CD4-positive, alpha-beta memory T cell (primary cell): ENCODE measurements at regions not wholly inside any gene's neighbourhood (a gene's known extent, or its start where the extent isn't known, plus 50 kb on each side); places are given as distances from the start of the nearest gene placed in this dataset.

Experiments
- CTCF ChIA-PET: fragments of 350-600 bp; sonication (Branson Sonifier 250); formaldehyde crosslinking; loops from one replicate; lab custom pipeline; 2021; ENCODE audit warnings: inconsistent platforms; ENCODE audit not compliant: partially characterized antibody; lab: Charles Lee
- POLR2A ChIA-PET: fragments of 350-600 bp; sonication (Branson Sonifier 250); formaldehyde crosslinking; loops from one replicate; lab custom pipeline; 2021; ENCODE audit not compliant: partially characterized antibody; lab: Charles Lee
- DNase-seq, 5 donors: peaks; one replicate each; pipeline versions ENCODE4 v3.0.0 to v3.0.0-alpha.2; 2020 to 2022; ENCODE audit warnings: mixed read lengths in 1 of 5
- H3K27ac ChIP-seq: one replicate; pipeline ENCODE4 v1.7.0; 2013; ENCODE audit warnings: low read depth, low read length
- H3K27me3 ChIP-seq: 2 replicates; pipeline ENCODE4 v1.7.0; 2013; ENCODE audit warnings: mild to moderate bottlenecking, low read length, moderate library complexity; ENCODE audit not compliant: insufficient read depth
- H3K36me3 ChIP-seq: 2 replicates; pipeline ENCODE4 v1.7.0; 2013; ENCODE audit warnings: mild to moderate bottlenecking, low read length, moderate library complexity; ENCODE audit not compliant: insufficient read depth
- H3K4me1 ChIP-seq: 2 replicates; pipeline ENCODE4 v1.7.0; 2013; ENCODE audit warnings: mild to moderate bottlenecking, low read length, moderate library complexity; ENCODE audit not compliant: insufficient read depth
- H3K4me3 ChIP-seq, 2 donors: one replicate each; pipeline ENCODE4 v1.7.0; 2013; ENCODE audit warnings: low read length in 2 of 2, mild to moderate bottlenecking in 1 of 2
- H3K9me3 ChIP-seq, 2 donors: one replicate each; pipeline ENCODE4 v1.7.0; 2013; ENCODE audit warnings: low read length in 2 of 2, control low read depth in 1 of 2; ENCODE audit not compliant: control insufficient read depth in 1 of 2
- H3K27ac Mint-ChIP-seq, 7 donors: one replicate each; pipeline ENCODE4 v1.8.0; 2020 to 2021; ENCODE audit warnings: mixed read lengths in 7 of 7, mild to moderate bottlenecking in 6 of 7, inconsistent platforms in 3 of 7, moderate library complexity in 3 of 7
- H3K27me3 Mint-ChIP-seq, 2 donors: one replicate each; pipeline ENCODE4 v1.8.0; 2020 to 2021; ENCODE audit warnings: mixed read lengths in 2 of 2
- H3K36me3 Mint-ChIP-seq, 2 donors: one replicate each; pipeline ENCODE4 v1.8.0; 2020 to 2021; ENCODE audit warnings: mixed read lengths in 2 of 2, inconsistent platforms in 1 of 2, mild to moderate bottlenecking in 1 of 2
- H3K4me1 Mint-ChIP-seq, 4 donors: one replicate each; pipeline ENCODE4 v1.8.0; 2020 to 2021; ENCODE audit warnings: mixed read lengths in 4 of 4, mild to moderate bottlenecking in 1 of 4
- H3K4me3 Mint-ChIP-seq, 8 donors: one replicate each; pipeline ENCODE4 v1.8.0; 2020 to 2021; ENCODE audit warnings: mixed read lengths in 8 of 8, mild to moderate bottlenecking in 7 of 8, moderate library complexity in 6 of 8, inconsistent platforms in 3 of 8
- H3K9me3 Mint-ChIP-seq, 8 donors: one replicate each; pipeline ENCODE4 v1.8.0; 2020 to 2021; ENCODE audit warnings: mixed read lengths in 8 of 8, mild to moderate bottlenecking in 5 of 8, inconsistent platforms in 3 of 8, moderate library complexity in 1 of 8
- intact Hi-C: fragments of 100-400 bp; cut with micrococcal nuclease; formaldehyde crosslinking; loops from one replicate; pipeline ENCODE4 v1.15.1; 2023

DNA sequence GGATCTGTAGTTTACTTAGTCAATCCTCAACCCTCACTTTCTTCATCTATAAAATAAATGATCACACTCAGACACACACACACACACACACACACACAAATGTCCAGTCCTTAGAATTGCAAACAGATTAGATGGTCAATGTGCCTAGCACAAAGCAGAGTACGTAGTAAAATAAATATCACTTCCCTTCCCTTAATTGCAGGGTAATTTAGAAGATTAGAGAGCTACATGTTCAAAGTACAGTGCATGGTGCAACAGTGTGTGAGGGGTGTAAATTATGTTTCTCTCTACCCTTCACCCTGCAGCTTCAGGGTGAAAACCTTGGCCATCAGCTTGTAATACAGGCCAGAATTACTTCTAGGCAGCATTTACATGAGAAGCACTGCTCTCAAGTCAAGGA lies 187.0 kb upstream of the GHITM start:
- Mint-ChIP-seq H3K27ac (no peak overlapping the region), H3K9me3 (no peaks in the 10 kb centered on the region), H3K27me3 (peaks cover 3 to 9% of the 10 kb centered on the region in 2 donors), H3K4me3 (no peak overlapping the region), H3K36me3 (no peaks in the 10 kb centered on the region), H3K4me1 (peaks cover 0 to 8% (median 1%) of the 10 kb centered on the region in 4 donors)
- intact Hi-C loops: no loop called here
- no peak overlapping the region for H3K4me3 ChIP-seq
- no peak overlapping the region for H3K27ac ChIP-seq
- no peaks in the 10 kb centered on the region for H3K4me1 ChIP-seq
- ChIA-PET POLR2A (no interaction called here), CTCF (no interaction called here)
- H3K27me3 ChIP-seq: no peaks in the 10 kb centered on the region
- H3K9me3 ChIP-seq: no peaks in the 10 kb centered on the region
- no peaks in the 10 kb centered on the region for H3K36me3 ChIP-seq
- no peak for DNase-seq

DNA sequence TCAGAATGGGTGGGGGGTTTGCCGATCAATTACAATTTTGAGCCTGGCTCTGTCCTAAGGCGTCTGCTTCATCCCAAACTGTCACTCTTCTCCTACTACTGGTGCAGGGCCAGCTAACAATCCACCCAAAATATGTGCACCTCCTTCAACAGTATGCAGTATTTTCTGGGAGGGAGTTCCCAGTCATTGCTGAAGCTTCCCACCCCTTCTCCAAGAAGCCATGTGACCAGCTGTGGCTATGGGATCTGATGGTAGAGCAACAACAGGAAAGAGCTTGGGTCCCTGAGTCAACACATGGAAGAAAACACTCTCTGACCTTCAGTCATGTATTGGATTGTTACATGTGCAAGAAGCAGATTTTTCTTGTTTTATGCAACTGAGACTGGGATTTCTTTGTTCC lies 185.7 kb upstream of the GHITM start:
- no peaks in the 10 kb centered on the region for H3K9me3 ChIP-seq
- H3K27ac ChIP-seq: no peak overlapping the region
- H3K36me3 Mint-ChIP-seq: no peaks in the 10 kb centered on the region
- no peaks in the 10 kb centered on the region for H3K4me1 ChIP-seq
- H3K4me3 ChIP-seq: no peak overlapping the region
- DNase-seq: no peak
- ChIA-PET POLR2A (no interaction called here), CTCF (no interaction called here)
- H3K36me3 ChIP-seq: no peaks in the 10 kb centered on the region
- peaks cover 0 to 8% (median 1%) of the 10 kb centered on the region in 4 donors for H3K4me1 Mint-ChIP-seq
- peaks cover 2 to 9% of the 10 kb centered on the region in 2 donors for H3K27me3 Mint-ChIP-seq
- no peaks in the 10 kb centered on the region for H3K27me3 ChIP-seq
- H3K27ac Mint-ChIP-seq: no peak overlapping the region
- intact Hi-C loops: no loop called here
- H3K9me3 Mint-ChIP-seq: no peaks in the 10 kb centered on the region
- H3K4me3 Mint-ChIP-seq: no peak overlapping the region

DNA sequence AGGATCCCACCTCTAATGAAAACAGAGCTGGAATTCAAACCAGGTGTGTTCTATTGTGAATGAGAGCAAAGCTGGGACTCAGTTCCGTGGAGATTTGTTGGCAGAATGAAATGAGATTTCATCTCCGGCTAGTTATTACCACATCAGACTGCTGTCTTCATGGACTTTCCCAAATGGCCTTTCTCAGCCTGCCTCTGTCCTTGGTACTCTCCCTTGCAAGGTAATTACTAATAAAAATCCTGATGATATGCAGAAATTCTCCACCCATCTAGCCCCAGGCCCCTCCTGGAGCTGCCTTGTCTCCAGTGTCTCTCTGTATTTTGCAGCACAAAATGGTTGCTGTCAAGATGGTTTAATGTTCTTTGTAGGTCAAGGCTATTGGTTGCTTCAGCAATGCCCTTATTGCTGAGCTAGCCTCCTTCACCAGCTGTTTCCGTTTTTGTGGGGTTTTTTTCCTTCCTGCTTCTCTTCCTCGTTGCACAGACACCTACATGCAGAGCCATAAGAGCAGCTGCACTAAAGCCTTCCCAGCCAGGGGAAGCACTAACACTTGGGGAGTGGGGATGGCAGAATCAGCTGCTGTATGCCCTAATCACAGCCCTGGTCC lies 185.0 kb upstream of the GHITM start:
- Mint-ChIP-seq H3K27me3 (peaks cover 2 to 9% of the 10 kb centered on the region in 2 donors), H3K27ac (no peak overlapping the region), H3K36me3 (no peaks in the 10 kb centered on the region), H3K4me3 (peak overlapping the region in 2 of 8 donors; percentile 15 to 27), H3K4me1 (peaks cover 0 to 14% (median 1%) of the 10 kb centered on the region in 4 donors), H3K9me3 (no peaks in the 10 kb centered on the region)
- Histone ChIP-seq H3K4me3 (no peak overlapping the region), H3K4me1 (no peaks in the 10 kb centered on the region), H3K9me3 (no peaks in the 10 kb centered on the region), H3K27me3 (no peaks in the 10 kb centered on the region), H3K36me3 (no peaks in the 10 kb centered on the region), H3K27ac (no peak overlapping the region)
- POLR2A ChIA-PET: no interaction called here
- intact Hi-C loops: no loop called here
- DNase-seq: no peak
- CTCF ChIA-PET: no interaction called here

DNA sequence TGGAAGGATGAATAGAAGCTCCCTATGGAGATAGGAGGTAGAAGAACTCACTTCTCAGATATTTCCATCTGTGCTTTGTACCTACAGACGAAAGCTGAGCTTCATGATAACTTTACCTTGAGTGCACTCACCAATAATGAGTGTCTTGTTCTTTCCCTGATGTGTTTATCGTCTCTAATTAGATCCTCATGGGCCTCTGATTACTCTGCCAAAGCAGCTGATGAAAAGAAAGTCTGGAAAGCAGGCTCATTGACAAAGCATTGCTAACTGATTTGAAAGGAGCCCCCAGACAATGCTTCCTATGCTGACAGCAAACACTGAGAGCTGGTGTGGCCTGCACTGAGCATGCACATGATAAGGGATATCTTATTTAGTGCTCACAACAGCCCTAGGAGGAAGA lies 183.9 kb upstream of the GHITM start:
- H3K27me3 Mint-ChIP-seq: peaks cover 2 to 9% of the 10 kb centered on the region in 2 donors
- no peak overlapping the region for H3K4me3 Mint-ChIP-seq

DNA sequence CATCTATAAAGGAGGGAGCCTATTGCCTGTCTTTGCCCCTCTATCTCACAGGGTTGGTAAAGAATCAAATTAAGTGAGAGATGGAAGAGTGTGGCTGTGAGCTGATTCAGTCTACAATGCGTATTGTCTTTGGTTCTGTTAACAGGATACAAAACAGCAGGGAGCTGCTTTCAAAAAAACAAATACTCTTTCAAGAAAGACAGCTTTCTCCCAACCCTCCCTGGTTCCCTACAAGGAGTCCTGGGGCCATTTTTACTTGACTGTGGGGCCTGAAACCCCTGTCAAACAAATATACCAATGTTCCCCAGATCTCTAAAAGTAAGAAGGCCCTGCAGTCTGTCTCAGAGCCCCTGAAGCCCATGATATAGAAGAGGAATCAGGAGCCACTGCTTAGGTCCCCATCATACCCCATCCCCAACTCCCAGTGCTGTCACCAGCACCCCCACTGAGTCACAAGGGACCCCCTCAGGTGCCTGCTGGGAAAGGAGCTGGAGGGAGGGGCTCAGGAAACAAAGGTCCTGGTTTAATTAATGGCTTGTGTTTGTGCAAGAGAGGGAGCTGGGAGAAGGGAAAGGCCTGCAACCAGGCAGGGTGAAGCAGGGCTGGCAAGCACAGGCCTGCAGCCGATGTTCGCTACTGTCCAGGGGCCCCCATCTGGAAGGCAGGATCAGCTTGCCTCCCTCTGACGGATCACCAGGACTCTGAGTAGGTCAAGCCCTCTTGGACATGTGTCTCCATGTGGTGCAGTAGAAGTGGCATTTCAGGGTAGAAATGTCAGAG lies 182.0 kb upstream of the GHITM start:
- Histone ChIP-seq H3K27me3 (no peaks in the 10 kb centered on the region), H3K27ac (no peak overlapping the region), H3K4me3 (no peak overlapping the region), H3K36me3 (no peaks in the 10 kb centered on the region), H3K4me1 (no peaks in the 10 kb centered on the region), H3K9me3 (no peaks in the 10 kb centered on the region)
- DNase-seq: no peak
- Mint-ChIP-seq H3K4me1 (peaks cover 0 to 14% (median 2%) of the 10 kb centered on the region in 4 donors), H3K36me3 (no peaks in the 10 kb centered on the region), H3K4me3 (no peak overlapping the region), H3K27ac (no peak overlapping the region), H3K9me3 (peaks cover 0 to 2% (median 0%) of the 10 kb centered on the region in 8 donors), H3K27me3 (peaks cover 0 to 9% of the 10 kb centered on the region in 2 donors)
- ChIA-PET POLR2A (no interaction called here), CTCF (no interaction called here)
- intact Hi-C loops: no loop called here

More for the DNA sequence above, 183.9 kb upstream of the GHITM start:
- Histone ChIP-seq H3K4me3 (no peak overlapping the region), H3K4me1 (no peaks in the 10 kb centered on the region), H3K9me3 (no peaks in the 10 kb centered on the region), H3K27me3 (no peaks in the 10 kb centered on the region), H3K27ac (no peak overlapping the region), H3K36me3 (no peaks in the 10 kb centered on the region)
- H3K27ac Mint-ChIP-seq: no peak overlapping the region
- no peak for DNase-seq
- peaks cover 0 to 14% (median 2%) of the 10 kb centered on the region in 4 donors for H3K4me1 Mint-ChIP-seq
- H3K9me3 Mint-ChIP-seq: peaks cover 0 to 2% (median 0%) of the 10 kb centered on the region in 8 donors
- ChIA-PET CTCF (no interaction called here), POLR2A (no interaction called here)
- no peaks in the 10 kb centered on the region for H3K36me3 Mint-ChIP-seq
- intact Hi-C loops: no loop called here

DNA sequence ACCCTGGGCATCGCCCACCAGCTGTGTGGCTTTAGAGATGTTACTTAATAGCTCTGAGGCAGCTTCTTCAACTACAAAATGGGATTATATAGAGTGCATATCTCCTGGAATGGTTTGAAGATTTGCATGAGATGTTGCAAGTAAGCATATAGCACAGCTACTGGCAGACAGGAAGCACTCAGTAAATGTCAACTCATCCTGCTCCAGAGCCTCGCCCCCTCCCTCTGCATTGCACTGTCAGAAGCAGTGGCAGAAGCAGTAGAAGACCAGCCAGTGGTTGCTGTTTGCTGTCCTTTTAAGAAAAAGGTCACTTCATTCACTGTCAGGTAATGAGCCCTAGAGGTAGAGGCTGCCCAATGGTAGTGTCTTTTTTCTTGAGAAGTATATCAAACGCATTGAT lies 180.0 kb upstream of the GHITM start:
- no peak for DNase-seq
- Mint-ChIP-seq H3K4me1 (peaks cover 0 to 13% (median under 1%) of the 10 kb centered on the region in 4 donors), H3K36me3 (no peaks in the 10 kb centered on the region), H3K4me3 (peak overlapping the region in 2 of 8 donors; percentile 4 to 27), H3K27ac (no peak overlapping the region), H3K9me3 (peaks cover 0 to 2% (median 0%) of the 10 kb centered on the region in 8 donors), H3K27me3 (peaks cover 0 to 1% of the 10 kb centered on the region in 2 donors)
- Histone ChIP-seq H3K36me3 (no peaks in the 10 kb centered on the region), H3K27ac (no peak overlapping the region), H3K9me3 (no peaks in the 10 kb centered on the region), H3K27me3 (no peaks in the 10 kb centered on the region), H3K4me3 (no peak overlapping the region), H3K4me1 (no peaks in the 10 kb centered on the region)
- CTCF ChIA-PET: interaction anchor here (1.3 kb wide), 1 partner anchor 88 kb away, joined by 6 read pairs; no protein-coding TSS in a partner anchor
- POLR2A ChIA-PET: no interaction called here
- intact Hi-C loops: no loop called here

DNA sequence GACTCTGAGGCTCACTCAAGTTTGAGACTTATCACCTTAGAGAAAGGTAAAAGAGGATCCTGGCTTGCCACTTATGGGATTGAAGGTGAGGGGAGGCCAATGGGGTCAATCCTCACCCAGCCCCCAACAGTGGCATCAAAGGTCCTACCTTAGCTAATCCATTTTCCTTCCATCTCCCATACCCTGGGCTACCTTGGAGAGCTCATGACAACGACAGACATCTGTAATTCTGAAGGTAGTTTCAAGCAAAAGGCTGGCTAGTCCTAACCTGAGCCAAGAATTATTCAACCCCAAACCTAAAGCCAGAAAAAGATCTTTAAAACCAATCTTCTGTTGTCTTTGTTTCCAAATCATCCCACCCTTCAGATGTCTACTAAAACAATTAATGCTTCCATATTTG lies 179.2 kb upstream of the GHITM start:
- no peak overlapping the region for H3K27ac ChIP-seq
- no peaks in the 10 kb centered on the region for H3K4me1 ChIP-seq
- H3K27ac Mint-ChIP-seq: no peak overlapping the region
- peaks cover 0 to 6% (median under 1%) of the 10 kb centered on the region in 4 donors for H3K4me1 Mint-ChIP-seq
- ChIA-PET POLR2A (no interaction called here), CTCF (interaction anchor here (1.3 kb wide), 1 partner anchor 89 kb away, joined by 6 read pairs; no protein-coding TSS in a partner anchor)
- H3K9me3 ChIP-seq: no peaks in the 10 kb centered on the region
- no peaks in the 10 kb centered on the region for H3K36me3 ChIP-seq
- no peak overlapping the region for H3K4me3 ChIP-seq
- no peak overlapping the region for H3K4me3 Mint-ChIP-seq
- intact Hi-C loops: no loop called here
- peaks cover 0 to 1% of the 10 kb centered on the region in 2 donors for H3K27me3 Mint-ChIP-seq
- H3K27me3 ChIP-seq: no peaks in the 10 kb centered on the region
- peaks cover 0 to 2% (median 0%) of the 10 kb centered on the region in 8 donors for H3K9me3 Mint-ChIP-seq
- H3K36me3 Mint-ChIP-seq: no peaks in the 10 kb centered on the region
- no peak for DNase-seq
